ENCODE measurements at regions not wholly inside any gene's neighbourhood (a gene's known extent, or its start where the extent isn't known, plus 50 kb on each side); places are given as distances from the start of the nearest gene placed in this dataset.

- ATAC-seq = no peak
- TF ChIP-seq PPARA (CRISPR knock-in tag; IDR thresholded peaks at IDR 0.05; ENCODE audit: borderline replicate concordance) = no peak
- no peak for TF ChIP-seq ARNTL (CRISPR knock-in tag; IDR thresholded peaks at IDR 0.05; ENCODE audit: borderline replicate concordance, low read depth)
- TF ChIP-seq TOX (CRISPR knock-in tag; IDR thresholded peaks at IDR 0.05; ENCODE audit: borderline replicate concordance) = no peak
- TF ChIP-seq RARB (CRISPR knock-in tag; IDR thresholded peaks at IDR 0.05) = no peak
- no peak for TF ChIP-seq OSR1 (CRISPR knock-in tag; IDR thresholded peaks at IDR 0.05)
- no peak for TF ChIP-seq CSDC2 (CRISPR knock-in tag; IDR thresholded peaks at IDR 0.05)
- TF ChIP-seq PATZ1 (CRISPR knock-in tag; IDR thresholded peaks at IDR 0.05; ENCODE audit: borderline replicate concordance) = no peak
- no peak for TF ChIP-seq ZNF565 (CRISPR knock-in tag; conservative IDR thresholded peaks at IDR 0.05; ENCODE audit: low read depth)
- no peak for TF ChIP-seq TCF4 (CRISPR knock-in tag; IDR thresholded peaks at IDR 0.05; ENCODE audit: borderline replicate concordance)
- no peak for TF ChIP-seq ZFP30 (CRISPR knock-in tag; IDR thresholded peaks at IDR 0.05)
- no peak for TF ChIP-seq SNAI2 (CRISPR knock-in tag; IDR thresholded peaks at IDR 0.05)
- no peak for TF ChIP-seq BACH2 (CRISPR knock-in tag; IDR thresholded peaks at IDR 0.05; ENCODE audit: borderline replicate concordance)
- no peak for TF ChIP-seq GLIS3 (CRISPR knock-in tag; IDR thresholded peaks at IDR 0.05)
- TF ChIP-seq ZC3H10 (CRISPR knock-in tag; IDR thresholded peaks at IDR 0.05) = no peak
- no peak for TF ChIP-seq POU6F1 (CRISPR knock-in tag; IDR thresholded peaks at IDR 0.05; ENCODE audit: borderline replicate concordance, low read depth)
- TF ChIP-seq ZFP3 (CRISPR knock-in tag; IDR thresholded peaks at IDR 0.05) = no peak
These were observed 123.0 kb upstream of the NR2F2 start for GRCh38 chr15:96207377-96208006.

GRCh38 chr15:96209285-96209735 is 121.2 kb upstream of the NR2F2 start:
- TF ChIP-seq SNAI2 (CRISPR knock-in tag; IDR thresholded peaks at IDR 0.05) = no peak
- TF ChIP-seq ZFP3 (CRISPR knock-in tag; IDR thresholded peaks at IDR 0.05) = no peak
- TF ChIP-seq ARNTL (CRISPR knock-in tag; IDR thresholded peaks at IDR 0.05; ENCODE audit: borderline replicate concordance, low read depth) = no peak
- TF ChIP-seq ZNF70 (CRISPR knock-in tag; IDR thresholded peaks at IDR 0.05) = no peak
- TF ChIP-seq GLIS3 (CRISPR knock-in tag; IDR thresholded peaks at IDR 0.05) = no peak
- TF ChIP-seq TOX (CRISPR knock-in tag; IDR thresholded peaks at IDR 0.05; ENCODE audit: borderline replicate concordance) = no peak
- TF ChIP-seq POU6F1 (CRISPR knock-in tag; IDR thresholded peaks at IDR 0.05; ENCODE audit: borderline replicate concordance, low read depth) = no peak
- TF ChIP-seq ZFP30 (CRISPR knock-in tag; IDR thresholded peaks at IDR 0.05) = no peak
- TF ChIP-seq OSR1 (CRISPR knock-in tag; IDR thresholded peaks at IDR 0.05) = no peak
- TF ChIP-seq PATZ1 (CRISPR knock-in tag; IDR thresholded peaks at IDR 0.05; ENCODE audit: borderline replicate concordance) = no peak
- TF ChIP-seq ZNF565 (CRISPR knock-in tag; conservative IDR thresholded peaks at IDR 0.05; ENCODE audit: low read depth) = no peak
- TF ChIP-seq ESRRG (CRISPR knock-in tag; IDR thresholded peaks at IDR 0.05) = no peak
- ATAC-seq = no peak

GRCh38 chr15:96213045-96213444 is 117.5 kb upstream of the NR2F2 start:
- TF ChIP-seq OSR1 (CRISPR knock-in tag; IDR thresholded peaks at IDR 0.05) (no peak), SNAI2 (CRISPR knock-in tag; IDR thresholded peaks at IDR 0.05) (no peak), BACH2 (CRISPR knock-in tag; IDR thresholded peaks at IDR 0.05; ENCODE audit: borderline replicate concordance) (no peak), RARB (CRISPR knock-in tag; IDR thresholded peaks at IDR 0.05) (no peak), ZNF8 (CRISPR knock-in tag; IDR thresholded peaks at IDR 0.05) (no peak), TOX (CRISPR knock-in tag; IDR thresholded peaks at IDR 0.05; ENCODE audit: borderline replicate concordance) (no peak), TCF4 (CRISPR knock-in tag; IDR thresholded peaks at IDR 0.05; ENCODE audit: borderline replicate concordance) (no peak), CSRNP3 (CRISPR knock-in tag; IDR thresholded peaks at IDR 0.05) (no peak), POU6F1 (CRISPR knock-in tag; IDR thresholded peaks at IDR 0.05; ENCODE audit: borderline replicate concordance, low read depth) (no peak), ZFP3 (CRISPR knock-in tag; IDR thresholded peaks at IDR 0.05) (no peak), ESRRG (CRISPR knock-in tag; IDR thresholded peaks at IDR 0.05) (no peak), PPARA (CRISPR knock-in tag; IDR thresholded peaks at IDR 0.05; ENCODE audit: borderline replicate concordance) (no peak), CREB5 (CRISPR knock-in tag; IDR thresholded peaks at IDR 0.05; ENCODE audit: low read depth) (no peak), ZC3H10 (CRISPR knock-in tag; IDR thresholded peaks at IDR 0.05) (no peak), ISL1 (CRISPR knock-in tag; IDR thresholded peaks at IDR 0.05) (no peak), ZNF70 (CRISPR knock-in tag; IDR thresholded peaks at IDR 0.05) (no peak), ZFP30 (CRISPR knock-in tag; IDR thresholded peaks at IDR 0.05) (no peak), GLIS3 (CRISPR knock-in tag; IDR thresholded peaks at IDR 0.05) (no peak), ARNTL (CRISPR knock-in tag; IDR thresholded peaks at IDR 0.05; ENCODE audit: borderline replicate concordance, low read depth) (no peak)
- ATAC-seq = no peak

All from SK-N-SH treated with all-trans-retinoic acid at 6 μM for 48 hours (cell line).